Stimulated activated CD8-positive, alpha-beta memory T cell treated with anti-CD3 and anti-CD28 coated beads, Interleukin-7, amount 100 ng/mL, for 48 hours (primary cell): ENCODE measurements at regions not wholly inside any gene's neighbourhood (a gene's known extent, or its start where the extent isn't known, plus 50 kb on each side); places are given as distances from the start of the nearest gene placed in this dataset.

Experiments
- DNase-seq, 2 donors: peaks; one replicate each; pipeline ENCODE4 v3.0.0-alpha.2; 2020; ENCODE audit warnings: low read depth in 1 of 2; ENCODE audit errors: extremely low read depth in 1 of 2

DNA sequence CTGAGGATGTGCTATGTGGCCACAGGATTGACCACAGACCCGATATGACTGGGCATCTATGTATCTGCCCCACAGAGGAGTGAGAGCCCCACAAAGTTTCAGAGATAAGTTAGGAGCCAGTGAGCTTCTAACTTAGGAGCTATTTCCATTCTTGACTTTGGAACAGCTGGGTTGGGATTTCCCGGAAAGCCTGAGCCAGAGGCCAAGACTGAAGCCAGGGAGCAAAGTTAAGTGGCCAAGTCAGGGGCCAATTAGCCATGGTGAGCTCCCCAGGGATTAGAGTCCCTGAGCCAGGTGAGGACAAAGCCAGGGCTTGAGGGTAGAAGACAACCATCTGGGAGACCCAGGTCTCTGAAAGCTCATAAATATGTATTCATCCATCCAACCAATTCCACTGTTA is 143.6 kb downstream of the MAFB start:
- DNase-seq = no peak

DNA sequence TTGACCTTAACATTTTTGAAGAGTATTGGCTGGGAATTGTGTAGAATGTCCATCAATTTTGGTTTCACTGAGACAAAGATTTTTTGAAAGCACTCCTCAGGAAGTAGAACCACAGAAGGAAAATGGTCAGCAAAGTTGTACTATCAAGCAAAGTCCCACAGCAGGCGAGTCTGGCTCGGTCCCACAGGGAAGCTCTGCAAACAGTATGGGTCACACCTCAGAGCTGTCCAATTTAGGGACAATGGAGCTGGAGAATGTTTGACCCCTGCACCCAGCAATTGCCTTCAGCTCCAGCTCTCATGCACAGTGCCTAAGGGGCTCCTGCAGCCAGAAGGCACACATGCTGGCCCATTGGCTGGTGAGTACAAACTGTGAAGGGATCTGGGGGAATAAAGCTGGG is 147.0 kb downstream of the MAFB start:
- no peak for DNase-seq

DNA sequence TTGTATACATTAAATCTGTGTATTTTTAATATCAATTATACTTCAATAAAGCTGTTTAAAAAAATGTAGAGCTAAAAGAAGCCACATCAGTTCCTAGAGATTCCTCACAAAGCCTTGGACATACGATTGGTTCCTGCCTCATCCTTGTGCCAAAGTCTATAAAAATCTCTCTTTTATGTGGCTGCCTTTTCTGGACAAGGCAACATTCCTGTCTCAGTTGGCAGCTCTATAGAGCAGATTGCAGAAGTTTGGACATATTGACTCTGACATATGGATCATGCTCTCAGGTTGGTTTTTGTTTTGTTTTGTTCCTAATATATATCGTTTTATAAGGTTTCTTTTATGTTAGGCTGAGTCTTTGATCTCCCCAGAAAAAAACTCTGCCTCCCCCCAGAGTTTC is 148.9 kb downstream of the MAFB start:
- DNase-seq = no peak

DNA sequence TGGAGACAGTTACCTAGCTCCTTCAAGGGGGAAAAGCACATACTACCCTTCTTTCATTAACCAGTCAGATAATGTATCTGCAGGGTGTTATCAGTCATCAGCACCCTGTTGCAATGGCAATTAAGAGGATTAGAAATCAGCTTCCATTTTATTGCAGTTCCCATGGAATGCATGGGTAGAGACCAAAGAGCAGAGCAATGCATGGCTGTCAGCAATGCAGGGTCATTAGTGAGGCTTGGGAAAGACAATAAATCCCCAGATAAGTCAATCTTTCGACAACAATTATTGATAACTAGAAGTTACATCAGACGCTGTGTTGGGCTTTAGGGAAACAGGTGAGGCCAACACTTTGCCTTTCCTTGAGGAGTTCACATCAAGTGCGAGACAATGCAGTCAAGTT is 150.9 kb downstream of the MAFB start:
- no peak for DNase-seq

DNA sequence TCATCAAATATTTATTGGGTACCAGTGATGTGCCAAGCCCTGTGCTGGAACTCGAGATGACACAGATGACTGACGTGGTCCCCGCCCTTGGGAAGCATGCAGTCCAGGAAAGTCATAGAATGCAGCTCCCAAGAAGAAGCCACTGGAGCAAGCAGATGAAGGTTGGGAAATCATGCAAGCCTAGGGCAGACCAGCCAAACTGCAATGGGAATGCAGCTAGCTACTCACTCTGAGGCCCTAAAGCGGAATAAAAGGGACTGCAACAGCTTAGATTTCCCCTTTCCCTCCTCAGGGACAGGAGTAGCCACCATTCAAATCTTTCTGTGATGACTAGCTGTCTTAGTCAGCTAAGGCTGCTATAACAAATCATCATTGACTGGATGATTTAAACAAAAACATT is 152.2 kb downstream of the MAFB start:
- DNase-seq = no peak

GRCh38 chr20:40535816-40536215 is 153.2 kb downstream of the MAFB start:
- DNase-seq = no peak

- no peak for DNase-seq
These were observed 156.9 kb downstream of the MAFB start for GRCh38 chr20:40532103-40532502.

DNA sequence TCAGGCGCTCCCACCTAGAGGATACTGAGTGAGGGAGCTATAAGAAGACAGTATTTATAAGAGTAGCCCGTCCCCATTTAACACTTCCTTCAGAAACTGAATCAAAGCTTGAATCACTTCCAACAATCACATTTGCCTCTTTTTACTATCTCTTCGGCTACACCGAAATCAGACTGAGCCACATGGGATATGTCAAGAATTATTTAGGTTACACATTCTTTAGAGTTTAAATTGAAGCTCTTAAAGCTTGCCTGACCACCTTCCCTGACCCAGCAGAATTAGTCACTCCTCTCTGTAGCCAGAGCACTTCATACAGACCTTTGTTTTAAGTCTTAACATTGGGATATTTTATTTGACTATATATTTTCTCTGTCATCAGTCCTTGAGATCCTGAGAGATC is 163.7 kb downstream of the MAFB start:
- DNase-seq = no peak

- DNase-seq = no peak
These were observed 165.0 kb downstream of the MAFB start for GRCh38 chr20:40524071-40524470.

DNA sequence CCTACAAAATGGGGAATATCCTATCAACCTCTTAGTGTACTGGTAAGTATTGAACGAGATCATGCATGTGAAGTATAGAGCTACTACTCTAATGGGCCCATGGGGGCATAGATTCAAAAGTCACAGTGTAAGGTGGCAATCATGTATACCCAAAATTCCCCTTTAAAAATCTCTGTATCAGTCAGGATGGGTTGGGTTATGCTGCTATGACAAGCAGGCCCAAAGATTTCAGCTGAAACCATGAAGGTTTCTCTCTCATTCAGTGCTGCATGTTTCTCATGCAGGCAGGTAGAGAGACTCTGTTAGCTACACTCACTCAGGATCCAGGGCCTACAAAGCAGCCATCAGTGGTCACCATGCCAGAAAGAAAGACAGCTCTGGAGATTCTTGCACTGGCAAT is 166.6 kb downstream of the MAFB start:
- DNase-seq = no peak

- DNase-seq = no peak
These were observed 167.1 kb downstream of the MAFB start for GRCh38 chr20:40521962-40522361.

- no peak for DNase-seq
These were observed 169.1 kb downstream of the MAFB start for GRCh38 chr20:40519918-40520317.

GRCh38 chr20:40512994-40513393 is 176.0 kb downstream of the MAFB start:
- DNase-seq = no peak

- no peak for DNase-seq
These were observed 176.4 kb downstream of the MAFB start for GRCh38 chr20:40512591-40512990.

- DNase-seq = no peak
These were observed 177.6 kb downstream of the MAFB start for GRCh38 chr20:40511478-40511877.

DNA sequence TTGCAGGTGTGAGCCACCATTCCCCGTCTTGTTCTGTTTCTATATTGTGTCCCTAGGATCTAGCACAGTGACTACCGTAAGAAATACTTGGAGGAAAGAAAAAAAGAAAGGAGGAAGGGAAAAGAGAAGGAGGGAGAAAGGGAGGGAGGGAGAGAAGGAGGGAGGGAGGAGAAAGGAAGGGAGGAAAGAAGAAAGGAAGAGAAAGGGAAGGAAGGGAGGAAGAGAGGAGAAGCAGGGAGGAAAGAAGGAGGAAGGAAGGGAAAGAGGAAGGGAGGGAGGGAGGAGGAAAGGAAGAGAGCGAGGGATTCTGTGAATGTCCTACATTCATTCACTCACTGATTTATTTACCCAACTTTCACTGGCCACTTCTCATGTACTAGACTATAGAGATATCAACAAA is 178.4 kb downstream of the MAFB start:
- DNase-seq = no peak

DNA sequence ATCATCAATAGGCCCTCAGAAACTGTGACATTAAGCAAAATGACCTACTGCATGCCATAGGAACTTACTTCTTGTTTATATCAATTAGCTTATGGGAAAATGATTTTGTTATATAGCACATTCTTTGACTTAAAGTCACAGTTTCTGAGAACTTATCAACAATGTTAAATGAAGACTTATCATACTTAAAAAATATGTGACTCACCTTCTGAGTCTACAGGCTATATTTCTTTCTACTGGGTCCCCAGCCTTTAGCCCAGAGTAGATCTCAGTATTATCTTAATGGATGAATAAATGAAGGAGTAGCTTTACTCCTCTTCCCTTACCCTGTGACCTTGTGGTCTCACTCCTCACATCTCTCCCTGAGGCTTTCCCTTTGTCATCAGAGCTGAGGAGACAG is 180.2 kb downstream of the MAFB start:
- DNase-seq = no peak

GRCh38 chr20:40506537-40506939 is 182.5 kb downstream of the MAFB start:
- peak; percentile 9 to 16 for DNase-seq

DNA sequence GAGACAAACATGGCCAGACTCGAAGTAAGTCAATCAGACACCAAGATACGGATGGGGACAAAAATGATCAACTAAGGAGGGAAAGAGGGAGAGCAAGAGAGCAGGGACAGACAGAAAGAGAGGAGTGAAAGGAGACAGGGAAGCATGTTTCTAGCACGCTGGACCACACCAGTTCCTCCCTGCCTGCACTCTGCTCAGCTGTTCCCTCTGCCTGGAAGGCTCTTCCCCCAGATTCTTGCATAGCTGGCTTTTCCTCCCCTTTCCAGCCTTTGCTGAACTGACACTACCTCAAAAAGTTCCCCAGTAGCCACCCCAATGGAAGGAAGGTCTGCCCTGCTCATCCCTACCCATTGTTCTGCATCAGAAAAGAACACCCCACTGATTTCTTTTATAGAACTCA is 185.9 kb downstream of the MAFB start:
- DNase-seq = no peak

- no peak for DNase-seq
These were observed 186.5 kb downstream of the MAFB start for GRCh38 chr20:40502576-40502975.

DNA sequence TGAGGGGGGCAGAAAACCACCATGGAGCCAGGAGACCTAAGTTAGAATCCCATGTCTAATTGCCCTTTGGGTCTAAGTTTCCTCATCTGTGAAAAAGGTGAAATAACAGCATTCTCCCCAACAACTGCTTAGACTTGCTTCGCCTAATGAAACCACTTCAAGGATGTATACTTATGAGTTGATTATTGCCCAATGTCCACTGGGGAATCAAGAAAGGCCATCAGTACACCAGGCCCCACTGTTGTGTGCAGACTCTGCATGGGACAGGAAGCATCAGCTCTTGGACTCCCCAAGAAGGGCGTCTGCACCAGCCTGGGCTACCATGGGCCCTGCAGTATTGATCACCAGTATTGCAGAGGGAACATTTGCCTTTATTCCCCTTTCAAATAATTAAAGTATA is 189.6 kb downstream of the MAFB start:
- no peak for DNase-seq

- no peak for DNase-seq
These were observed 190.9 kb downstream of the MAFB start for GRCh38 chr20:40497899-40498691.

- DNase-seq = no peak
These were observed 193.1 kb downstream of the MAFB start for GRCh38 chr20:40495956-40496355.
